ENCODE measurements at regions not wholly inside any gene's neighbourhood (a gene's known extent, or its start where the extent isn't known, plus 50 kb on each side); places are given as distances from the start of the nearest gene placed in this dataset.

DNA sequence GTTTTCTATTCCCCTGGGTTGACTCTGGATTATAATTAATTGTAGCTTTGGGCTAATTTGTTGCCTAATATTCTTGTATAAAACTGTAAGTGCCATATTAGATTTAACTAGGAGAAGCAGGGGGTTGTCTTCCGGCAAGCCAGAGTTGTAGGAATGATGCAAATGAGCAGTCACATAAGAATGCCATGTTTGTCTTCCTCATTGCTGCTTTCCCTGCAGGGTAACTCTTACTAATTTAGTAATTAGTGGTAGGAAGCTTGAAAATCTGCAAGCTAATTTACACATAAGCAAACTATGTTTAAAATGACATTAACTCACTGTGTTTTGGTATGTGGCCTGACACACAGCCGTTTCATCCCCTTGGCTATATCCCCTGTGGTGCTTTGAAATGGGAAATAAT is 527.8 kb downstream of the KCTD16 start:
- TF ChIP-seq CTCF (IDR thresholded peaks at IDR 0.05): no peak
- TF ChIP-seq ZFX (IDR thresholded peaks at IDR 0.05; ENCODE audit: borderline replicate concordance): no peak

Measured in 22Rv1 (cell line).